ENCODE measurements at regions not wholly inside any gene's neighbourhood (a gene's known extent, or its start where the extent isn't known, plus 50 kb on each side); places are given as distances from the start of the nearest gene placed in this dataset.

DNA sequence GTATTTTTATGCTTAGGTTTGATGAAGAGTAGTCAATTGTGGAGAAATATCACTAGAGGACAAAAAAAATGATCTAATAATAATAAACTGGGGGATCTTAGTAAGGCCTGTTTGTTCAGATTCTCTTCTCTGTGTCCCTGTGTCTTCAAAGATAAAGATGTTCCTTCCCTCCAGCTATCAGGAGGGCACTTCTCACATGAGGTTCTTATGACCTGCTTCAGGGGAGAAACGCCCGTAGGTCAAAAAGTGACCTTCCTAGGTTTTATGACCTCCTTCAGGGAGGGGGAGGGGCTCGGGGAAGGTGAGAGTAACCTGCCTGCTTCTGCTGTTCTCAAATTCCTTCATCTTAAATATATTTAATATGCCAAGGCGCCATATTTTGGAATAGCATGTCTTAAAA is 89.2 kb upstream of the JADE1 start:
- Mint-ChIP-seq H3K4me1 (ENCODE audit: unreplicated experiment) (peaks cover 11% of the 10 kb centered on the region), H3K9me3 (no peaks in the 10 kb centered on the region)

DNA sequence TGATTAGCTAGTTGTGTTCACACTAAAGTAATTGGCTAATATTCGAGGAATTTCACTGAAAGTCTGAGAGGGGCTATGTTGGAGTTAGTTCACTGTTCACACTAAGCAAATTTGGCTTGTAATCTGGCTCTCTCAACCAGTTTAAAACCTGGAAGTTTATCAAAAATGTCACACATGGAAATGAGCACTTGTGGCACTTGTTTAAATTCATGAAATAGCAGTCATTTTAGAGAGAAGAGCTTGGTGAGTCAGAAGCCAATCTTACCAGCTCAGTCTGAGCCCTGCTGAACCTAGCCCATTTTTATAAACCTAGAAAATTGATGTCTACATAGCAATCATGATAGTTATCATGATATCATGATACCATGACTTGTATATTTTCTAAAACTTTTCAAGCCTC is 90.7 kb upstream of the JADE1 start:
- H3K36me3 Mint-ChIP-seq: no peaks in the 10 kb centered on the region
- TF ChIP-seq, protein P1, sequence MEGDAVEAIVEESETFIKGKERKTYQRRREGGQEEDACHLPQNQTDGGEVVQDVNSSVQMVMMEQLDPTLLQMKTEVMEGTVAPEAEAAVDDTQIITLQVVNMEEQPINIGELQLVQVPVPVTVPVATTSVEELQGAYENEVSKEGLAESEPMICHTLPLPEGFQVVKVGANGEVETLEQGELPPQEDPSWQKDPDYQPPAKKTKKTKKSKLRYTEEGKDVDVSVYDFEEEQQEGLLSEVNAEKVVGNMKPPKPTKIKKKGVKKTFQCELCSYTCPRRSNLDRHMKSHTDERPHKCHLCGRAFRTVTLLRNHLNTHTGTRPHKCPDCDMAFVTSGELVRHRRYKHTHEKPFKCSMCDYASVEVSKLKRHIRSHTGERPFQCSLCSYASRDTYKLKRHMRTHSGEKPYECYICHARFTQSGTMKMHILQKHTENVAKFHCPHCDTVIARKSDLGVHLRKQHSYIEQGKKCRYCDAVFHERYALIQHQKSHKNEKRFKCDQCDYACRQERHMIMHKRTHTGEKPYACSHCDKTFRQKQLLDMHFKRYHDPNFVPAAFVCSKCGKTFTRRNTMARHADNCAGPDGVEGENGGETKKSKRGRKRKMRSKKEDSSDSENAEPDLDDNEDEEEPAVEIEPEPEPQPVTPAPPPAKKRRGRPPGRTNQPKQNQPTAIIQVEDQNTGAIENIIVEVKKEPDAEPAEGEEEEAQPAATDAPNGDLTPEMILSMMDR (conservative IDR thresholded peaks at IDR 0.05): no peak
- H3K4me3 Mint-ChIP-seq: no peak overlapping the region
- H3K27me3 Mint-ChIP-seq: no peaks in the 10 kb centered on the region
- no peak for DNase-seq (ENCODE audit: extremely low spot score, unreplicated experiment)
- H3K27ac Mint-ChIP-seq: no peak overlapping the region
- H3K4me1 Mint-ChIP-seq (ENCODE audit: unreplicated experiment): peaks cover 8% of the 10 kb centered on the region
- H3K9me3 Mint-ChIP-seq: no peaks in the 10 kb centered on the region

More for the DNA sequence above, 89.2 kb upstream of the JADE1 start:
- Mint-ChIP-seq H3K27me3 (no peaks in the 10 kb centered on the region), H3K27ac (no peak overlapping the region), H3K4me3 (no peak overlapping the region), H3K36me3 (no peaks in the 10 kb centered on the region)
- no peak for DNase-seq (ENCODE audit: extremely low spot score, unreplicated experiment)
- TF ChIP-seq, protein P1 (conservative IDR thresholded peaks at IDR 0.05): no peak

DNA sequence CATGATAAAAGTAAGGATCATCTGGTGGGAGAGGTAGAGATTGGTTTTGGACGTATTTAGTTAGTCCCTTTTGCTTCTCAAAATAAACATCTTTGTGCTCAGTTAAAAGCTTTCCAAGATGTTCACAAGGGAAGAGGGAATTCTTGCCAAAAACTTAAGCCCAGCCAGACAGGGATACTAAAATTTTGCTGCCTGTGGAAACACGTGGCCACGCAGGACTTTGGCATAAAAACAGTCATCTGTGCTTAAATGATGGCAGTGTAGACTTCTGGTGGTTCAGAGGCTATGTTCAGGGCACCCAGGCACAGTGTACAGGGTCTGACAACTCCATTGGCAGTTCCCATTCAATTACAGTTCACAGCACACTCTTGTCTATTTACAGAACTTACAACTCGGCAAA is 93.2 kb upstream of the JADE1 start:
- H3K27ac Mint-ChIP-seq: no peak overlapping the region
- no peaks in the 10 kb centered on the region for H3K9me3 Mint-ChIP-seq
- H3K4me1 Mint-ChIP-seq (ENCODE audit: unreplicated experiment): peaks cover 3% of the 10 kb centered on the region
- H3K27me3 Mint-ChIP-seq: no peaks in the 10 kb centered on the region
- TF ChIP-seq, protein P1 (conservative IDR thresholded peaks at IDR 0.05): no peak
- H3K36me3 Mint-ChIP-seq: no peaks in the 10 kb centered on the region
- H3K4me3 Mint-ChIP-seq: no peak overlapping the region
- DNase-seq (ENCODE audit: extremely low spot score, unreplicated experiment): no peak

- Mint-ChIP-seq H3K4me3 (no peak overlapping the region), H3K36me3 (no peaks in the 10 kb centered on the region), H3K27me3 (no peaks in the 10 kb centered on the region), H3K9me3 (no peaks in the 10 kb centered on the region), H3K4me1 (ENCODE audit: unreplicated experiment) (peaks cover 3% of the 10 kb centered on the region), H3K27ac (no peak overlapping the region)
- no peak for DNase-seq (ENCODE audit: extremely low spot score, unreplicated experiment)
- TF ChIP-seq, protein P1 (conservative IDR thresholded peaks at IDR 0.05): no peak
Observed at GRCh38 chr4:128715616-128716015, 93.9 kb upstream of the JADE1 start.

DNA sequence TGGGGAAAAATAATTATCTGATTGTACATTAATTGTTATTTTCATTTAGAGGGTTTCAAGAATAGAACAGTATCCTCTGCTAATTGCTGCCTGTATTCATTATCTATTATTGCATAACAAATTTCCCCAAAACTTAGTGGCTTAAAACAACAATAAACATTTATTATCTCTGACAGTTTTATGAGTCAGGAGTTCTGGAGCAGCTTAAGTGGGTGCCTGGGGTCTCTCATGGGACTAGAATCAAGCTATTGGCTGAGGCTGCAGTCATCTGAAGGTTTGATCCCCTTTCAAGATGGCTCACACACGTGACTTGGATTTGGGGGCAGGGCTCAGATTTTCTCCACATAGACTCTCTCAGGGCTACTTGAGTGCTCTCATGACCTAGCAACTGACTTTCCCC is 98.1 kb upstream of the JADE1 start:
- H3K36me3 Mint-ChIP-seq: no peaks in the 10 kb centered on the region
- DNase-seq (ENCODE audit: extremely low spot score, unreplicated experiment): no peak
- no peaks in the 10 kb centered on the region for H3K9me3 Mint-ChIP-seq
- H3K4me1 Mint-ChIP-seq (ENCODE audit: unreplicated experiment): peaks cover 12% of the 10 kb centered on the region
- no peak overlapping the region for H3K4me3 Mint-ChIP-seq
- no peak overlapping the region for H3K27ac Mint-ChIP-seq
- TF ChIP-seq, protein P1 (conservative IDR thresholded peaks at IDR 0.05): no peak
- H3K27me3 Mint-ChIP-seq: no peaks in the 10 kb centered on the region

DNA sequence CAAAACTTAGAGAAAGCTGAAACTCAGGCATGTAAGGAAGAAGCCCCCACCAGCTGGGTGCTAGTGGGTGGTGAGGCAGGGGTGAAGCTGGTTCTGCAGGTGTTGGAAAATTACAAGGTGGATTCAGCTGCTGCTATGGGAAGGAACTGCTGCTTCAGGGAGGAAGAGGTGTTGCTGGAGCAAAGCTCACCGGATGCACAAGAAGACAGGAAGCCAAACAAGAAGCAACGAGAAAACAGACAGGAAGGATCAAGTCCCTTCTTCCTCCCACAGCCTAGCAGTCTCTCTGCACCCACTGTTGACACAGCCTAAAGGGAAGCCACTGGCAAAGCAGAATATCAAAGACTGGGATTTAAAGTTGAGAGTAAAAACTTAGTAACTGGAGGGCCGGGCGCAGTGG is 100.2 kb upstream of the JADE1 start:
- no peaks in the 10 kb centered on the region for H3K36me3 Mint-ChIP-seq
- DNase-seq (ENCODE audit: extremely low spot score, unreplicated experiment): no peak
- no peaks in the 10 kb centered on the region for H3K27me3 Mint-ChIP-seq
- no peak overlapping the region for H3K27ac Mint-ChIP-seq
- H3K4me1 Mint-ChIP-seq (ENCODE audit: unreplicated experiment): peaks cover 12% of the 10 kb centered on the region
- TF ChIP-seq, protein P1 (conservative IDR thresholded peaks at IDR 0.05): no peak
- no peak overlapping the region for H3K4me3 Mint-ChIP-seq
- no peaks in the 10 kb centered on the region for H3K9me3 Mint-ChIP-seq

Data from type B pancreatic cell (in vitro differentiated cells).